ENCODE measurements at regions not wholly inside any gene's neighbourhood (a gene's known extent, or its start where the extent isn't known, plus 50 kb on each side); places are given as distances from the start of the nearest gene placed in this dataset.

DNA sequence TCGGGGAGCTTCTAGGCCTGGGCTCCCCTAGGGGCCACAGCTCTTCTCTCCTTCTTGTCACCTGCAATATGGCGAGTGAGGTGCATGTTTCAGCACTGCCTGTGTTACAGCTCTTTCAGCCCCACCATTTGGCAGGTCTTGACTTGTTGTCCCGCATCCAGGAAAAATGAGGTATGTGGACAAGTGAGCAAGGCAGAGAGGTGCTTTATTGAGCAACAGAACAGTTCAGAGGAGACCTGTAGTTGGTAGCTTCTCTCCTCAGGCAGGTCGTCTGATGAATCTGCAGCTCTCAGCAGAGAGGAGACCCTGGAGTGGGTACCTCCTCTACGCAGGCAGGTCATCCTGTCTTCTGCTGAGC lies 208.2 kb upstream of the USP25 start:
- Histone ChIP-seq H3K4me3 (ENCODE audit: low read length) (no peak overlapping the region), H2AFZ (ENCODE audit: low read length) (no peak overlapping the region), H3K9me2 (replicated peaks; ENCODE audit: insufficient read depth, low read length) (no peaks in the 10 kb centered on the region), H3K27ac (ENCODE audit: low read length) (no peak overlapping the region), H3K4me2 (ENCODE audit: low read depth, low read length, poor library complexity, severe bottlenecking) (no peak overlapping the region), H3K27me3 (ENCODE audit: low read length) (no peaks in the 10 kb centered on the region), H3K9me3 (ENCODE audit: low read length) (no peaks in the 10 kb centered on the region), H3K4me1 (ENCODE audit: low read length) (no peaks in the 10 kb centered on the region), H3K36me3 (ENCODE audit: insufficient read depth, low read length) (no peaks in the 10 kb centered on the region), H3K79me2 (ENCODE audit: low read length) (no peaks in the 10 kb centered on the region), H4K20me1 (ENCODE audit: insufficient read depth, low read depth, low read length) (no peaks in the 10 kb centered on the region), H3K9ac (ENCODE audit: low read length) (no peak overlapping the region)
- no peak for DNase-seq

DNA sequence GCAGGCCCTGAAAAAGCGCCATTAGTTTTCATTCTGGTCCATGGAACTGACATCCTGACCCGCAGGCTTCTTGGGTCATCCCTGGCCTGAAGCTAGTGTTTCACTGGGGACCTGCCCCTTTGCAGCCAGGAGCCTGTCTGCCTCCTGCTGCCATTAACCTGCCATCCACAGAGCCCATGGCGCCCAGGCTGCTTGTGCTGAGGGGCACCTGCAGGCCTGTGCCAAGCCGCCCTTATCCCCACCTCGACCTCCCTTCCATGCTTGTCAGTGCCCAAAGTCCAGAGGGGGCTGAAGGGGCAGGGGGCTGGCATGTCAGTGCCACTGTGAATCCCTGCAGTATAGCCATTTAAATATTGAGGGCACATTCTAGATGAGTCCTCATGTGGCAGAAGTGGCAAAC lies 207.6 kb upstream of the USP25 start:
- H3K4me2 ChIP-seq (ENCODE audit: low read depth, low read length, poor library complexity, severe bottlenecking) = no peak overlapping the region
- no peak overlapping the region for H3K4me3 ChIP-seq (ENCODE audit: low read length)
- H3K4me1 ChIP-seq (ENCODE audit: low read length) = no peaks in the 10 kb centered on the region
- H3K27ac ChIP-seq (ENCODE audit: low read length) = no peak overlapping the region
- no peaks in the 10 kb centered on the region for H3K79me2 ChIP-seq (ENCODE audit: low read length)
- no peak overlapping the region for H2AFZ ChIP-seq (ENCODE audit: low read length)
- H3K9me2 ChIP-seq (replicated peaks; ENCODE audit: insufficient read depth, low read length) = no peaks in the 10 kb centered on the region
- H3K9me3 ChIP-seq (ENCODE audit: low read length) = no peaks in the 10 kb centered on the region
- H3K36me3 ChIP-seq (ENCODE audit: insufficient read depth, low read length) = no peaks in the 10 kb centered on the region
- H4K20me1 ChIP-seq (ENCODE audit: insufficient read depth, low read depth, low read length) = no peaks in the 10 kb centered on the region
- no peak overlapping the region for H3K9ac ChIP-seq (ENCODE audit: low read length)
- no peaks in the 10 kb centered on the region for H3K27me3 ChIP-seq (ENCODE audit: low read length)
- DNase-seq = no peak

DNA sequence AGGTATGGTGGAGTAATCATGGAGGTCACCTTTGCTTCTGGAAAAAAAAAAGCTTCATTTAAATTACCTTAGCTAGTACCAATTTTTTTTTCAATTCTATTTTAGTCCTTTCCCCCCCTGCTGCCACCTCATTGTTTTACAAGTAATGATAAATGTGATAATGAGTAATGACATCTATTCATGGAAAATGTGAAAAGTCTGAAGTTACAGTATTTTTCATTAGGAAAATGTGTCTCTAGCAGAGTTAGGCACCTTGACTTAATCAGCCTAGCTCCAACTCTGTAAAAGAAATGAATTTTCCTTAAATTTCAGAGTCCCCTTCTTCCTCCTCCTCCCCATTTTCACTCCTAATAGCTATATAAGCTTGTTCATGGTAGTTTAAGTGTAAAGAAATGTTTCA lies 204.9 kb upstream of the USP25 start:
- DNase-seq = no peak
- H3K4me1 ChIP-seq (ENCODE audit: low read length) = no peaks in the 10 kb centered on the region
- H3K9ac ChIP-seq (ENCODE audit: low read length) = no peak overlapping the region
- no peak overlapping the region for H3K27ac ChIP-seq (ENCODE audit: low read length)
- no peak overlapping the region for H3K4me2 ChIP-seq (ENCODE audit: low read depth, low read length, poor library complexity, severe bottlenecking)
- H3K79me2 ChIP-seq (ENCODE audit: low read length) = no peaks in the 10 kb centered on the region
- no peaks in the 10 kb centered on the region for H3K9me2 ChIP-seq (replicated peaks; ENCODE audit: insufficient read depth, low read length)
- H2AFZ ChIP-seq (ENCODE audit: low read length) = no peak overlapping the region
- no peaks in the 10 kb centered on the region for H3K27me3 ChIP-seq (ENCODE audit: low read length)
- H3K36me3 ChIP-seq (ENCODE audit: insufficient read depth, low read length) = no peaks in the 10 kb centered on the region
- no peaks in the 10 kb centered on the region for H4K20me1 ChIP-seq (ENCODE audit: insufficient read depth, low read depth, low read length)
- no peaks in the 10 kb centered on the region for H3K9me3 ChIP-seq (ENCODE audit: low read length)
- no peak overlapping the region for H3K4me3 ChIP-seq (ENCODE audit: low read length)

DNA sequence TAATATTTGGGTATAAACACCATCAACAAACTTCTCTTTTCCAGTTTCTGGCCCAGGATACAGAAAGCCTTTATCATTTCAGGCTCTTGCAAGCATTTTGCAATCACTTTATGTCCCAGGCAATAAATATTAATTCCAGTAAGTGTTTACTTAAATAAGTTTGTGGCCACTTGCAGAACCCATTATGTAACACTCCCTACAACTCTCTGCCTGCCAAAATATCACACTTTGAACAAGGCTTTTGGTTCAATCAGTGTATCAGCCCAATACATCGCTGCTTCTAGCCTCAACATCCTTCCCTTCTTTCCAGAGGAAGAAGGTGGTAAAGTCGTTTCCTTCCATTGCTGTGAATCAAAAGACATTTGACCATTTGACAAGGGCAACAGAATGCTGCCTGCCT lies 203.0 kb upstream of the USP25 start:
- H3K36me3 ChIP-seq (ENCODE audit: insufficient read depth, low read length) = no peaks in the 10 kb centered on the region
- H3K9me3 ChIP-seq (ENCODE audit: low read length) = no peaks in the 10 kb centered on the region
- no peak overlapping the region for H2AFZ ChIP-seq (ENCODE audit: low read length)
- H3K27me3 ChIP-seq (ENCODE audit: low read length) = no peaks in the 10 kb centered on the region
- H3K27ac ChIP-seq (ENCODE audit: low read length) = no peak overlapping the region
- H3K9ac ChIP-seq (ENCODE audit: low read length) = no peak overlapping the region
- no peaks in the 10 kb centered on the region for H3K4me1 ChIP-seq (ENCODE audit: low read length)
- H3K79me2 ChIP-seq (ENCODE audit: low read length) = no peaks in the 10 kb centered on the region
- H3K9me2 ChIP-seq (replicated peaks; ENCODE audit: insufficient read depth, low read length) = no peaks in the 10 kb centered on the region
- no peaks in the 10 kb centered on the region for H4K20me1 ChIP-seq (ENCODE audit: insufficient read depth, low read depth, low read length)
- no peak for DNase-seq
- no peak overlapping the region for H3K4me2 ChIP-seq (ENCODE audit: low read depth, low read length, poor library complexity, severe bottlenecking)
- no peak overlapping the region for H3K4me3 ChIP-seq (ENCODE audit: low read length)

DNA sequence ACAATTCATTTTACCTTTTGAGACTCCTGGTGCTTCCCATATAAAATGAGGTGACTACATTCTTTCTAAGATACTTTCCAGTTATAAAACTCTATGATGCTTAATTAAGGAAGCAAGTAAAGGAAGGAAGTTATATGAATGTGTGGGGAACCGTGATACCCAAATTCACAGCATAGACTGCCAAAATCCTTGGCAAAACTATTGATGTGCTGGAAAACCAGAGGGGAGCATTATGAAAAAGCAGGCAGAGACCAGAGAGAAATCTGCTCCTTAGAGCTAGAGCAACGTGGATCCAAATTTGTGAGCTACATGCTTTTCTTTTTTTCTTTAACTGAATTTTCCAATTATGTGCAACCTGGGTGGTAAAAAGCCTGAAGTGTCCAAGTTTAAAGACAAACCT lies 201.4 kb upstream of the USP25 start:
- H3K9me2 ChIP-seq (replicated peaks; ENCODE audit: insufficient read depth, low read length) = no peaks in the 10 kb centered on the region
- H3K27me3 ChIP-seq (ENCODE audit: low read length) = no peaks in the 10 kb centered on the region
- DNase-seq = no peak
- no peaks in the 10 kb centered on the region for H4K20me1 ChIP-seq (ENCODE audit: insufficient read depth, low read depth, low read length)
- no peaks in the 10 kb centered on the region for H3K36me3 ChIP-seq (ENCODE audit: insufficient read depth, low read length)
- H3K4me1 ChIP-seq (ENCODE audit: low read length) = no peaks in the 10 kb centered on the region
- no peak overlapping the region for H3K4me3 ChIP-seq (ENCODE audit: low read length)
- H3K9ac ChIP-seq (ENCODE audit: low read length) = no peak overlapping the region
- no peaks in the 10 kb centered on the region for H3K9me3 ChIP-seq (ENCODE audit: low read length)
- no peak overlapping the region for H2AFZ ChIP-seq (ENCODE audit: low read length)
- no peaks in the 10 kb centered on the region for H3K79me2 ChIP-seq (ENCODE audit: low read length)
- no peak overlapping the region for H3K4me2 ChIP-seq (ENCODE audit: low read depth, low read length, poor library complexity, severe bottlenecking)
- no peak overlapping the region for H3K27ac ChIP-seq (ENCODE audit: low read length)

DNA sequence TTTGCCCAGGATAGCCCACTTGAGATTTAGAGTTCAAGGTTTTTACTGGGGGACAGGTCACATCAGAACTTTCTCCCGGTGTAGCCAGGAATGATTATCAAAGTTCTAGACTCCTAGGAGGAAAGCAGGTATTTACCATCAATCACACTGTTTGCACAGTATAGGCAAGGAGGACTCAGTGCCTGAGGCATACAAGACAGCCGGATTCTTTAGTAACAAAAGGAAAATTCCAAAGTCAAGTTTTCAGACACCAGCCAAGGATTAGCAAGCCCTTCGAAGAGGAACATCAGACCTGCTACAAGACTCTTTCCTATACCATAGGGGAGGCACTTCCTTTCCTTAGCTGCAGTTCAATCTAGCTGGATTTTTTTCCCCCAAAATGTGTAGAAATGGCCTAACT lies 197.8 kb upstream of the USP25 start:
- Histone ChIP-seq H3K9ac (ENCODE audit: low read length) (no peak overlapping the region), H3K79me2 (ENCODE audit: low read length) (no peaks in the 10 kb centered on the region), H3K27ac (ENCODE audit: low read length) (no peak overlapping the region), H4K20me1 (ENCODE audit: insufficient read depth, low read depth, low read length) (no peaks in the 10 kb centered on the region), H3K9me2 (replicated peaks; ENCODE audit: insufficient read depth, low read length) (no peaks in the 10 kb centered on the region; the same call in 1 of the 2 replicates), H3K27me3 (ENCODE audit: low read length) (no peaks in the 10 kb centered on the region), H3K36me3 (ENCODE audit: insufficient read depth, low read length) (no peaks in the 10 kb centered on the region), H3K9me3 (ENCODE audit: low read length) (no peaks in the 10 kb centered on the region), H3K4me3 (ENCODE audit: low read length) (no peak overlapping the region), H3K4me1 (ENCODE audit: low read length) (no peaks in the 10 kb centered on the region), H3K4me2 (ENCODE audit: low read depth, low read length, poor library complexity, severe bottlenecking) (no peak overlapping the region), H2AFZ (ENCODE audit: low read length) (no peak overlapping the region)
- no peak for DNase-seq

DNA sequence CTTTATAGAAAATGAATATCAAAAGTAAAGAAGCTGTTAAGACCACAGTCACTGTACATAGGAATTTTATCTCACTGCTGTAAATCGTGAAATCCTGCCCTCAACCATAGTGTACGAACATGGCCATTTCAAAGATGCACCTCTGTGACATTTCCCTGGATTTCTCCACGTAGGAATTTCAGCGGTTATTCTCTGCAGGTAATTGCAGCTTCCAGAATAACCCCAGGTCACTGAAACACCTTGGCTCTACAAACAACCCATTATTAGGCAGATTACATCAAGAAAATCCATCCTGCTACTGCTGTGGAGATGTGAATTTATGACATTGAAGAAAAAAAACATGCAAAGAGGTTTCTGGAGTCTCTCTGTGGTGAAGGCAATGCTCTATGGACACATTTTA lies 196.2 kb upstream of the USP25 start:
- Histone ChIP-seq H3K27ac (ENCODE audit: low read length) (no peak overlapping the region), H3K4me2 (ENCODE audit: low read depth, low read length, poor library complexity, severe bottlenecking) (no peak overlapping the region), H4K20me1 (ENCODE audit: insufficient read depth, low read depth, low read length) (no peaks in the 10 kb centered on the region), H3K9ac (ENCODE audit: low read length) (no peak overlapping the region), H2AFZ (ENCODE audit: low read length) (no peak overlapping the region), H3K27me3 (ENCODE audit: low read length) (no peaks in the 10 kb centered on the region), H3K4me3 (ENCODE audit: low read length) (no peak overlapping the region), H3K36me3 (ENCODE audit: insufficient read depth, low read length) (no peaks in the 10 kb centered on the region), H3K4me1 (ENCODE audit: low read length) (no peaks in the 10 kb centered on the region), H3K79me2 (ENCODE audit: low read length) (no peaks in the 10 kb centered on the region), H3K9me2 (replicated peaks; ENCODE audit: insufficient read depth, low read length) (no peaks in the 10 kb centered on the region; the same call in 1 of the 2 replicates), H3K9me3 (ENCODE audit: low read length) (no peaks in the 10 kb centered on the region)
- no peak for DNase-seq

DNA sequence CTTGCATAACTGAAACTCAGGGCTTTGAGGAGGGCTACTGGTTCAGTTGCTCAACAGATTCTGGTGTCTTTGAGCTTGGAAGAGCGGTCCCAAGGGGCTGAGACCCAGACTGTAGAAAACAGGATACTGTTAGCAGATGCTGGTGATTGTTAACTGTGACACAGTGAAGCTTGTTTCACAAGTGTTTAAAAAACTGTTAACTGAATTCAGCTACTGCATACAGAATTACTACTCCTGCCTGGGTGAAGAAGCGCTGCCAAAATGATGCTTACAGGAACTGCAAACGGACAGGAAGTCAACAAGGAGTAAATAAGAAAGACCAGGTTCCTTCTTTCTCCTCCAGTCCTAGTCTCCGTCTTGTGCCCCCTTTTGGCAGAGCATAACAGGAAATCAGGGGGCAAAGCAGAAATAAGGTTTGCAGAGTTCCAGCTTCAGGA lies 195.3 kb upstream of the USP25 start:
- DNase-seq = no peak
- Histone ChIP-seq H3K9me2 (replicated peaks; ENCODE audit: insufficient read depth, low read length) (no peaks in the 10 kb centered on the region; the same call in 1 of the 2 replicates), H4K20me1 (ENCODE audit: insufficient read depth, low read depth, low read length) (no peaks in the 10 kb centered on the region), H2AFZ (ENCODE audit: low read length) (no peak overlapping the region), H3K36me3 (ENCODE audit: insufficient read depth, low read length) (no peaks in the 10 kb centered on the region), H3K9ac (ENCODE audit: low read length) (no peak overlapping the region), H3K4me3 (ENCODE audit: low read length) (no peak overlapping the region), H3K9me3 (ENCODE audit: low read length) (no peaks in the 10 kb centered on the region), H3K4me1 (ENCODE audit: low read length) (no peaks in the 10 kb centered on the region), H3K27me3 (ENCODE audit: low read length) (no peaks in the 10 kb centered on the region), H3K79me2 (ENCODE audit: low read length) (no peaks in the 10 kb centered on the region), H3K4me2 (ENCODE audit: low read depth, low read length, poor library complexity, severe bottlenecking) (no peak overlapping the region), H3K27ac (ENCODE audit: low read length) (no peak overlapping the region)

DNA sequence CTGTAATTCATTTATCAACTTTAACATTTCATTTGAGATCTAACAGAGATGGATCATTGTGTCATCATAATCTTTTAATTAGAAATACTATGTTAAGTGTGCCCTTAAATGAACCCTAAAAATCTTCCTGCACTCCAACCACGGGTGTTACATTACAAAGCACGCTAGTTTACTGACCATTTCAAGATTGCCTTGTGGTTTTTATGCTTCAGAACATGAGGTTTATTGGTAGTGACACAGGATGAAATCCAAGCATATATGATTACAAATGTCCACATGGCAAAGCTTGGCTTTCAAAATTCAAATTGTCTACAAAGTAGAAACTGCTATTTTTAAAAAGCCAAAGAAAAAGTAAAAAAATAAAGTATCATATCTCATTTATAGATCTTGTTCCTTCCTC lies 190.4 kb upstream of the USP25 start:
- H3K4me1 ChIP-seq (ENCODE audit: low read length) = no peaks in the 10 kb centered on the region
- no peaks in the 10 kb centered on the region; the same call in 1 of the 2 replicates for H3K9me2 ChIP-seq (replicated peaks; ENCODE audit: insufficient read depth, low read length)
- no peak overlapping the region for H3K4me3 ChIP-seq (ENCODE audit: low read length)
- no peaks in the 10 kb centered on the region for H4K20me1 ChIP-seq (ENCODE audit: insufficient read depth, low read depth, low read length)
- H3K9me3 ChIP-seq (ENCODE audit: low read length) = no peaks in the 10 kb centered on the region
- H3K79me2 ChIP-seq (ENCODE audit: low read length) = no peaks in the 10 kb centered on the region
- H3K27ac ChIP-seq (ENCODE audit: low read length) = no peak overlapping the region
- H3K9ac ChIP-seq (ENCODE audit: low read length) = no peak overlapping the region
- no peak overlapping the region for H2AFZ ChIP-seq (ENCODE audit: low read length)
- H3K36me3 ChIP-seq (ENCODE audit: insufficient read depth, low read length) = no peaks in the 10 kb centered on the region
- no peak for DNase-seq
- H3K4me2 ChIP-seq (ENCODE audit: low read depth, low read length, poor library complexity, severe bottlenecking) = no peak overlapping the region
- H3K27me3 ChIP-seq (ENCODE audit: low read length) = no peaks in the 10 kb centered on the region

Measured in Karpas-422 (cell line).